ENCODE measurements at regions not wholly inside any gene's neighbourhood (a gene's known extent, or its start where the extent isn't known, plus 50 kb on each side); places are given as distances from the start of the nearest gene placed in this dataset.
A peak's percentile ranks its signal among the peaks of the same experiment; 100 is the strongest.
"Not testable (repeated sequence)": the region's sequence is repeated elsewhere in the genome, so short reads cannot be mapped to it uniquely, and the experiment has no call there.

GRCh38 chr12:102304667-102305066 is 107.0 kb upstream of the PMCH start:
- H3K27ac Mint-ChIP-seq; DNase-seq (ENCODE audit: low spot score in 2 of 2); ATAC-seq; H3K36me3 Mint-ChIP-seq: not testable (repeated sequence)
- H3K9me3 Mint-ChIP-seq, result peaks cover 5 to 13% of the 10 kb centered on the region in 2 donors

- peaks cover 10 to 13% of the 10 kb centered on the region in 2 donors for H3K9me3 Mint-ChIP-seq
- H3K36me3 Mint-ChIP-seq, result peaks cover 5 to 10% of the 10 kb centered on the region in 2 donors
- no peak for DNase-seq (ENCODE audit: low spot score in 2 of 2)
- H3K27ac Mint-ChIP-seq, result no peak overlapping the region
- ATAC-seq, result no peak
Measured at GRCh38 chr12:102302553-102302952, 104.9 kb upstream of the PMCH start.

GRCh38 chr12:102301547-102301946 is 103.9 kb upstream of the PMCH start:
- H3K9me3 Mint-ChIP-seq, result peaks cover 10 to 18% of the 10 kb centered on the region in 2 donors
- DNase-seq (ENCODE audit: low spot score in 2 of 2) (no peak), ATAC-seq (no peak)
- no peak overlapping the region for H3K27ac Mint-ChIP-seq
- peaks cover 5 to 10% of the 10 kb centered on the region in 2 donors for H3K36me3 Mint-ChIP-seq

- H3K36me3 Mint-ChIP-seq, result peaks cover 5 to 10% of the 10 kb centered on the region in 2 donors
- peaks cover 10 to 18% of the 10 kb centered on the region in 2 donors for H3K9me3 Mint-ChIP-seq
- peak; percentile 67 to 95 for ATAC-seq
- DNase-seq (ENCODE audit: low spot score in 2 of 2), result peak in 1 of 2 donors; percentile 9
- H3K27ac Mint-ChIP-seq, result no peak overlapping the region
Measured at GRCh38 chr12:102300824-102301461, 103.3 kb upstream of the PMCH start.

- Mint-ChIP-seq H3K9me3 (peaks cover 10 to 18% of the 10 kb centered on the region in 2 donors), H3K36me3 (peaks cover 5 to 10% of the 10 kb centered on the region in 2 donors), H3K27ac (no peak overlapping the region)
- DNase-seq (ENCODE audit: low spot score in 2 of 2), result no peak
- no peak for ATAC-seq
Measured at GRCh38 chr12:102299731-102300130, 102.1 kb upstream of the PMCH start.

- no peak for DNase-seq (ENCODE audit: low spot score in 2 of 2)
- Mint-ChIP-seq H3K27ac (no peak overlapping the region), H3K9me3 (peaks cover 10 to 14% of the 10 kb centered on the region in 2 donors), H3K36me3 (peaks cover under 1 to 5% of the 10 kb centered on the region in 2 donors)
- no peak for ATAC-seq
Measured at GRCh38 chr12:102298022-102298421, 100.4 kb upstream of the PMCH start.

- no peak for DNase-seq (ENCODE audit: low spot score in 2 of 2)
- peaks cover 0 to 2% of the 10 kb centered on the region in 2 donors for H3K36me3 Mint-ChIP-seq
- no peak overlapping the region for H3K27ac Mint-ChIP-seq
- H3K9me3 Mint-ChIP-seq, result peaks cover 10 to 14% of the 10 kb centered on the region in 2 donors
- ATAC-seq, result no peak
Measured at GRCh38 chr12:102297412-102297811, 99.8 kb upstream of the PMCH start.

GRCh38 chr12:102294568-102294967 is 96.9 kb upstream of the PMCH start:
- DNase-seq (ENCODE audit: low spot score in 2 of 2) (no peak), ATAC-seq (no peak)
- Mint-ChIP-seq H3K36me3 (peaks cover 0 to 6% of the 10 kb centered on the region in 2 donors), H3K27ac (no peak overlapping the region), H3K9me3 (peaks cover 11 to 12% of the 10 kb centered on the region in 2 donors)

- not testable (repeated sequence) for H3K9me3 Mint-ChIP-seq; ATAC-seq; H3K36me3 Mint-ChIP-seq; DNase-seq (ENCODE audit: low spot score in 2 of 2); H3K27ac Mint-ChIP-seq
Measured at GRCh38 chr12:102291498-102292440, 94.1 kb upstream of the PMCH start.

GRCh38 chr12:102289702-102290101 is 92.1 kb upstream of the PMCH start:
- DNase-seq (ENCODE audit: low spot score in 2 of 2); H3K36me3 Mint-ChIP-seq; H3K27ac Mint-ChIP-seq; ATAC-seq: not testable (repeated sequence)
- peaks cover 9 to 17% of the 10 kb centered on the region in 2 donors for H3K9me3 Mint-ChIP-seq

- no peak overlapping the region for H3K27ac Mint-ChIP-seq
- ATAC-seq (no peak), DNase-seq (ENCODE audit: low spot score in 2 of 2) (no peak)
- no peaks in the 10 kb centered on the region for H3K36me3 Mint-ChIP-seq
- H3K9me3 Mint-ChIP-seq, result peaks cover 4 to 13% of the 10 kb centered on the region in 2 donors
Measured at GRCh38 chr12:102281231-102281630, 83.6 kb upstream of the PMCH start.

- DNase-seq (ENCODE audit: low spot score in 2 of 2); H3K36me3 Mint-ChIP-seq; ATAC-seq: not testable (repeated sequence)
- peak overlapping the region in 1 of 2 donors; percentile 31 for H3K27ac Mint-ChIP-seq
- peaks cover 15 to 22% of the 10 kb centered on the region in 2 donors for H3K9me3 Mint-ChIP-seq
Measured at GRCh38 chr12:102255687-102256086, 58.1 kb upstream of the PMCH start.

GRCh38 chr12:102251005-102251404 is 53.4 kb upstream of the PMCH start:
- not testable (repeated sequence) for ATAC-seq; H3K36me3 Mint-ChIP-seq; H3K27ac Mint-ChIP-seq; DNase-seq (ENCODE audit: low spot score in 2 of 2)
- peaks cover 6 to 13% of the 10 kb centered on the region in 2 donors for H3K9me3 Mint-ChIP-seq

GRCh38 chr12:102249079-102249841 is 51.6 kb upstream of the PMCH start:
- H3K27ac Mint-ChIP-seq, result no peak overlapping the region
- no peaks in the 10 kb centered on the region for H3K36me3 Mint-ChIP-seq
- H3K9me3 Mint-ChIP-seq, result peaks cover 3 to 13% of the 10 kb centered on the region in 2 donors
- ATAC-seq (no peak), DNase-seq (ENCODE audit: low spot score in 2 of 2) (no peak)
